SU-DHL-6 (cell line): ENCODE measurements at regions not wholly inside any gene's neighbourhood (a gene's known extent, or its start where the extent isn't known, plus 50 kb on each side); places are given as distances from the start of the nearest gene placed in this dataset.

ENCODE experiments used
- H2AFZ ChIP-seq: fragments of 200-600 bp; sonication (generic); 2 replicates; pipeline ENCODE4 v1.6.1; 2014; ENCODE audit warnings: low read depth, mild to moderate bottlenecking, moderate library complexity, mixed read lengths, antibody characterized with exemption, low read length; ENCODE audit not compliant: severe bottlenecking
- H3F3A ChIP-seq: fragments of 200-600 bp; shearing (Covaris generic); 2 replicates; pipeline ENCODE4 v1.6.0; 2016; ENCODE audit warnings: antibody characterized with exemption, mild to moderate bottlenecking; ENCODE audit not compliant: insufficient read depth
- H3K27ac ChIP-seq: fragments of 200-600 bp; sonication (generic); 2 replicates; pipeline ENCODE4 v1.5.1; 2016; ENCODE audit warnings: low read depth, mild to moderate bottlenecking, low read length, moderate library complexity, mixed read lengths
- H3K27me3 ChIP-seq: fragments of 200-600 bp; sonication (generic), shearing (Covaris generic); 2 replicates; pipeline ENCODE4 v1.6.0; 2014; ENCODE audit warnings: mild to moderate bottlenecking, low read length
- H3K36me3 ChIP-seq: fragments of 200-600 bp; sonication (generic); 2 replicates; pipeline ENCODE4 v1.6.1; 2014; ENCODE audit warnings: mild to moderate bottlenecking, low read length, mixed read lengths
- H3K4me2 ChIP-seq: fragments of 300-600, 200-600 bp; shearing (Covaris generic), sonication (generic); 2 replicates; pipeline ENCODE4 v1.6.0; 2014; ENCODE audit warnings: low read length, low read depth, mild to moderate bottlenecking; ENCODE audit not compliant: poor library complexity, severe bottlenecking
- H3K4me3 ChIP-seq: fragments of 200-600 bp; sonication (generic); 2 replicates; pipeline ENCODE4 v1.5.1; 2014; ENCODE audit warnings: antibody characterized with exemption, low read length, mild to moderate bottlenecking, mixed read lengths; ENCODE audit not compliant: insufficient read depth, poor library complexity, severe bottlenecking
- H3K79me2 ChIP-seq: fragments of 200-600 bp; sonication (generic); 2 replicates; pipeline ENCODE4 v1.6.1; 2014; ENCODE audit warnings: mild to moderate bottlenecking, low read length, moderate library complexity; ENCODE audit not compliant: insufficient read depth
- H3K9ac ChIP-seq: fragments of 200-600 bp; sonication (generic); 2 replicates; pipeline ENCODE4 v1.7.0; 2014; ENCODE audit warnings: mild to moderate bottlenecking, low read length
- H3K9me2 ChIP-seq: fragments of 200-600 bp; sonication (generic); replicated peaks from 2 replicates; pipeline ENCODE4 v1.6.1; 2014; ENCODE audit warnings: low read length; ENCODE audit not compliant: insufficient read depth
- H3K9me3 ChIP-seq: fragments of 200-600 bp; sonication (generic); 2 replicates; pipeline ENCODE4 v1.6.1; 2014; ENCODE audit warnings: low read length, mixed read lengths; ENCODE audit not compliant: insufficient read depth
- H4K20me1 ChIP-seq: fragments of 200-600 bp; sonication (generic); 2 replicates; pipeline ENCODE4 v1.6.1; 2014; ENCODE audit warnings: low read depth, mild to moderate bottlenecking, antibody characterized with exemption, low read length, moderate library complexity, mixed read lengths
- CTCF ChIP-seq: fragments of 200-600 bp; sonication (generic); IDR thresholded peaks from one replicate; pipeline ENCODE4 v1.5.1; 2017; ENCODE audit warnings: antibody characterized with exemption, mild to moderate bottlenecking, low read length, moderate library complexity; ENCODE audit not compliant: insufficient read depth, poor library complexity, severe bottlenecking
- EZH2phosphoT487 ChIP-seq: fragments of 200-600 bp; sonication (generic), shearing (Covaris generic); conservative IDR thresholded peaks from 2 replicates; pipeline ENCODE4 v1.6.1; 2018; ENCODE audit warnings: mild to moderate bottlenecking, antibody characterized with exemption, low read length, moderate library complexity, mixed read lengths

- no peak overlapping the region for H3K4me3 ChIP-seq
- H3K9me3 ChIP-seq, result no peaks in the 10 kb centered on the region
- H3K4me2 ChIP-seq, result no peak overlapping the region
- H3K27ac ChIP-seq, result no peak overlapping the region
- no peaks in the 10 kb centered on the region for H3K36me3 ChIP-seq
- H4K20me1 ChIP-seq, result no peaks in the 10 kb centered on the region
- H3K9me2 ChIP-seq, result no peaks in the 10 kb centered on the region
- no peaks in the 10 kb centered on the region for H3K79me2 ChIP-seq
- H3K9ac ChIP-seq, result no peak overlapping the region
- TF ChIP-seq CTCF (no peak), EZH2phosphoT487 (no peak)
- H3K27me3 ChIP-seq, result no peaks in the 10 kb centered on the region
- H2AFZ ChIP-seq, result no peak overlapping the region
- H3F3A ChIP-seq, result no peaks in the 10 kb centered on the region
Measured at GRCh38 chr11:27211370-27212127, 151.5 kb downstream of the CCDC34 start.

GRCh38 chr11:27210531-27210930 lies 152.5 kb downstream of the CCDC34 start:
- TF ChIP-seq EZH2phosphoT487 (no peak), CTCF (no peak)
- H3K9me2 ChIP-seq, result no peaks in the 10 kb centered on the region
- H4K20me1 ChIP-seq, result no peaks in the 10 kb centered on the region
- no peaks in the 10 kb centered on the region for H3K79me2 ChIP-seq
- no peak overlapping the region for H3K27ac ChIP-seq
- no peaks in the 10 kb centered on the region for H3K27me3 ChIP-seq
- no peaks in the 10 kb centered on the region for H3K9me3 ChIP-seq
- H2AFZ ChIP-seq, result no peak overlapping the region
- H3K4me2 ChIP-seq, result no peak overlapping the region
- no peaks in the 10 kb centered on the region for H3K36me3 ChIP-seq
- no peaks in the 10 kb centered on the region for H3F3A ChIP-seq
- H3K4me3 ChIP-seq, result no peak overlapping the region
- no peak overlapping the region for H3K9ac ChIP-seq

- H3K4me2 ChIP-seq, result no peak overlapping the region
- H3K9ac ChIP-seq, result no peak overlapping the region
- H3K36me3 ChIP-seq, result no peaks in the 10 kb centered on the region
- TF ChIP-seq EZH2phosphoT487 (no peak), CTCF (no peak)
- H3K9me2 ChIP-seq, result no peaks in the 10 kb centered on the region
- H3K4me3 ChIP-seq, result no peak overlapping the region
- H3K9me3 ChIP-seq, result no peaks in the 10 kb centered on the region
- H3K79me2 ChIP-seq, result no peaks in the 10 kb centered on the region
- no peak overlapping the region for H3K27ac ChIP-seq
- H4K20me1 ChIP-seq, result no peaks in the 10 kb centered on the region
- no peak overlapping the region for H2AFZ ChIP-seq
- H3K27me3 ChIP-seq, result no peaks in the 10 kb centered on the region
- no peaks in the 10 kb centered on the region for H3F3A ChIP-seq
Measured at GRCh38 chr11:27209562-27210005, 153.4 kb downstream of the CCDC34 start.
